ENCODE measurements at regions not wholly inside any gene's neighbourhood (a gene's known extent, or its start where the extent isn't known, plus 50 kb on each side); places are given as distances from the start of the nearest gene placed in this dataset.

DNA sequence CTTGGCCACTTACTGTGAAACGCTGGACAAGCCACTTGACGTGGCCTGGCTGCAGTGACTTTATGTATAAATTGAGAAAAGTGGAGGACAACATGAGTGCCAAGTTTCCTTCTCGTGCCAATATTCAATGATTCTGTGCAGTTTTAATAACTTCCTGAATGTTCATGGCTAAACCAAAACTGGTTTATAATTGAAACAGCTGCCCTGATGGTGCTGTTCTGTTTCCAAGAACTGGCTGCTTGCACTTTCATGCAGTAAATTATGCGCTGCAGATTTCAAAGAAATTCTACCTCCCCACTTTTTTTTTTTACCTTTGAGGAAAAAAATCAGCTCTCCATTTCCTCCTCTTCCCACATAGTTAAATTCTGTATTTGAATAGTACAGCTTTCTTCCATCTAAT is 205.2 kb upstream of the CASK start:
- ChIA-PET CTCF (no interaction called here), POLR2A (no interaction called here)
- DNase-seq (ENCODE audit: extremely low spot score) = no peak
- no peak for TF ChIP-seq ELF4 (IDR thresholded peaks at IDR 0.05)
- TF ChIP-seq FOXA1 (IDR thresholded peaks at IDR 0.05) = no peak
- TF ChIP-seq ZNF384 (IDR thresholded peaks at IDR 0.05) = no peak
- no peak for TF ChIP-seq SP1 (IDR thresholded peaks at IDR 0.05)
- no peak for TF ChIP-seq FOXM1 (IDR thresholded peaks at IDR 0.05; ENCODE audit: borderline replicate concordance)
- TF ChIP-seq TARDBP (IDR thresholded peaks at IDR 0.05) = no peak
- no peak for TF ChIP-seq L3MBTL2 (conservative IDR thresholded peaks at IDR 0.05)
- TF ChIP-seq BHLHE40 (IDR thresholded peaks at IDR 0.05; ENCODE audit: borderline replicate concordance) = no peak
- TF ChIP-seq LEF1 (IDR thresholded peaks at IDR 0.05; ENCODE audit: borderline replicate concordance) = no peak
- TF ChIP-seq SUZ12 (IDR thresholded peaks at IDR 0.05) = no peak
- TF ChIP-seq ARNT (IDR thresholded peaks at IDR 0.05) = no peak
- no peak for TF ChIP-seq CTBP1 (IDR thresholded peaks at IDR 0.05; ENCODE audit: borderline replicate concordance)
- TF ChIP-seq HDGF (IDR thresholded peaks at IDR 0.05; ENCODE audit: borderline replicate concordance) = no peak
- TF ChIP-seq, protein P1, sequence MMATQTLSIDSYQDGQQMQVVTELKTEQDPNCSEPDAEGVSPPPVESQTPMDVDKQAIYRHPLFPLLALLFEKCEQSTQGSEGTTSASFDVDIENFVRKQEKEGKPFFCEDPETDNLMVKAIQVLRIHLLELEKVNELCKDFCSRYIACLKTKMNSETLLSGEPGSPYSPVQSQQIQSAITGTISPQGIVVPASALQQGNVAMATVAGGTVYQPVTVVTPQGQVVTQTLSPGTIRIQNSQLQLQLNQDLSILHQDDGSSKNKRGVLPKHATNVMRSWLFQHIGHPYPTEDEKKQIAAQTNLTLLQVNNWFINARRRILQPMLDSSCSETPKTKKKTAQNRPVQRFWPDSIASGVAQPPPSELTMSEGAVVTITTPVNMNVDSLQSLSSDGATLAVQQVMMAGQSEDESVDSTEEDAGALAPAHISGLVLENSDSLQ (IDR thresholded peaks at IDR 0.05) = no peak
- TF ChIP-seq NFRKB (IDR thresholded peaks at IDR 0.05) = no peak

DNA sequence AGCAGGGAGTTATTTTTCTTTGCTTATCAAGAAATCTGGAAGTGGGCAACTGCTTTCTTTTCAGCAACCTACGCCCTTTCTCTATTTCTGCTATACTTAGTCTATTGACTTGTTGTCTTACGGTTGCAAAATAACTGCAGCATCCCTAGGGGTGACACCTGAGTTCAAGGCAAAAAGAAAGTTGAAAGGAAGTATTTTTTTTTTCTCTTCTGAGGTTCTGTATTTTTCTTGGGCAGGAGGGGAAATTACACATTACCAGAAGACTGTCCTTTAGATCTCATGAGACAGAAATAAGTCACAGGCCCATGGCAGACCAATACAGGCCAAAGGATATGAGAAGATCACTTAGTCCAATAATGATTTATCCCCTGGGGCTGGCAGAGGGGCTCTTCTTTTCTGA is 204.7 kb upstream of the CASK start:
- ChIA-PET CTCF (no interaction called here), POLR2A (no interaction called here)
- TF ChIP-seq NFRKB (IDR thresholded peaks at IDR 0.05) (no peak), SP1 (IDR thresholded peaks at IDR 0.05) (no peak), ELF4 (IDR thresholded peaks at IDR 0.05) (no peak), TARDBP (IDR thresholded peaks at IDR 0.05) (no peak), FOXA1 (IDR thresholded peaks at IDR 0.05) (no peak), HDGF (IDR thresholded peaks at IDR 0.05; ENCODE audit: borderline replicate concordance) (no peak), BHLHE40 (IDR thresholded peaks at IDR 0.05; ENCODE audit: borderline replicate concordance) (no peak), ZNF384 (IDR thresholded peaks at IDR 0.05) (no peak), LEF1 (IDR thresholded peaks at IDR 0.05; ENCODE audit: borderline replicate concordance) (no peak), SUZ12 (IDR thresholded peaks at IDR 0.05) (no peak)
- TF ChIP-seq, protein P1 (IDR thresholded peaks at IDR 0.05) = no peak
- no peak for DNase-seq (ENCODE audit: extremely low spot score)

DNA sequence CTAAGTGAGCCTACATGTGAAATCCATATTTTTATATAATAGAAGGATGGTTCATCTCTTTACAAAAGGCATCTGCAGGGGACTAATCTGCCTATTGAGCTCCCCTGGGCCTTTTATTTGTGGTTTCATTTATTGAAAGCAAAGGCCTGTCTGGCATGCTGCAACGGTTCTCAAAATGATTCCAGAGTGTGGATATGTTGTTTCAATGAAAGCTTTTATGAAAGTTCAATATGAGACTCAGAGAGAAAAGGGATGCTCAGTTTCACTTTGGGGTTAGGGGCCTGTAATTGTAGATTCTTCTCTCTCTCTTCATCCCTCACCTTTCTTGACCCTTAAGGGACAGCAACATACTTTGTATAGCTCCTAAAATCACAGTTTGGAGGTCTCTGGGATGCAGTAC is 204.2 kb upstream of the CASK start:
- TF ChIP-seq SP1 (IDR thresholded peaks at IDR 0.05) = no peak
- TF ChIP-seq ELF4 (IDR thresholded peaks at IDR 0.05) = no peak
- TF ChIP-seq TARDBP (IDR thresholded peaks at IDR 0.05) = no peak
- no peak for TF ChIP-seq FOXM1 (IDR thresholded peaks at IDR 0.05; ENCODE audit: borderline replicate concordance)
- TF ChIP-seq, protein P1 (IDR thresholded peaks at IDR 0.05) = no peak
- no peak for TF ChIP-seq ARNT (IDR thresholded peaks at IDR 0.05)
- ChIA-PET CTCF (no interaction called here), POLR2A (no interaction called here)
- DNase-seq (ENCODE audit: extremely low spot score) = no peak

DNA sequence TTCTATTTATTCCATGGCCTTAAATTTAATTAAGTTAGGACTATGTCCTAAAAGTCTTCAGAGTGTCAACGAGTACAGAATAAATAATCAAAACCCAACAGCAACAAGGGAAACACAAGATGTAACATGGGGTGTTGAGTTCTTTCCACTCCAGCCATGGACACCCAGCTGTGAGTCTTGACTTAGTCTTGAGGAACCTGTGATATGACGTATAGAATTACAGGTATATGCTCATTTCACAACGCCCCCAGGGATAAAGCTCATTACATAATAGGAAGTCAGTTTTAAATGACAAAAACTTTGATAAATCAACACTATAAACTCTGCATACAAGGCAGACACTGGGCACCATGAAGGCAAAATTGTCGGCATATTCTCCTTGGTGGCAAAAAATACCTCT is 200.0 kb upstream of the CASK start:
- DNase-seq (ENCODE audit: extremely low spot score) = no peak
- CTCF ChIA-PET = no interaction called here
- POLR2A ChIA-PET = no interaction called here
- TF ChIP-seq ZNF384 (IDR thresholded peaks at IDR 0.05) (no peak), L3MBTL2 (conservative IDR thresholded peaks at IDR 0.05) (no peak), ELF4 (IDR thresholded peaks at IDR 0.05) (no peak), BHLHE40 (IDR thresholded peaks at IDR 0.05; ENCODE audit: borderline replicate concordance) (no peak), NFRKB (IDR thresholded peaks at IDR 0.05) (no peak), SP1 (IDR thresholded peaks at IDR 0.05) (no peak), FOXM1 (IDR thresholded peaks at IDR 0.05; ENCODE audit: borderline replicate concordance) (no peak), TARDBP (IDR thresholded peaks at IDR 0.05) (no peak), SUZ12 (IDR thresholded peaks at IDR 0.05) (no peak), FOXA1 (IDR thresholded peaks at IDR 0.05) (no peak), ARNT (IDR thresholded peaks at IDR 0.05) (no peak), LEF1 (IDR thresholded peaks at IDR 0.05; ENCODE audit: borderline replicate concordance) (no peak), HDGF (IDR thresholded peaks at IDR 0.05; ENCODE audit: borderline replicate concordance) (no peak)
- TF ChIP-seq, protein P1 (IDR thresholded peaks at IDR 0.05) = no peak

DNA sequence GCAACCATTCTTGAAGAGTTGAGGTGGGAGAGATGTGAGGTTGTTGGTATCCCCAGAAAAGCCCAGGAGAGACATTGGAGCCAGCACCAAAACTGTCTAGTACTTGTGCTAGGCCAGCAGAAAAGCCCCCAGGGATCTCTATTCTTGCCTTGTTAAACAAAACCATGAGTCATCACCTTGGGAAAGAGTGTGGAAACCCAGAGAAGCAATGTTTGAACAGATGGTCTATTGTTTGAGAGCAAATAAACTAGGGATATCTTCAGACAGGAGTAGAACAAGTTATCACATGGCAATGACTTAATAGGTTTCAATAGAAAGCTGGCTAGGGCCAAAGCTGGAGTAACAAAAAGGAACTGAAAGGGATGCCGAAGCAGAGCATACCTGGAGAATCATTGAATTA is 195.7 kb upstream of the CASK start:
- TF ChIP-seq CTBP1 (IDR thresholded peaks at IDR 0.05; ENCODE audit: borderline replicate concordance) = no peak
- TF ChIP-seq TARDBP (IDR thresholded peaks at IDR 0.05) = no peak
- no peak for TF ChIP-seq ELF4 (IDR thresholded peaks at IDR 0.05)
- TF ChIP-seq ZNF384 (IDR thresholded peaks at IDR 0.05) = no peak
- no peak for TF ChIP-seq HDGF (IDR thresholded peaks at IDR 0.05; ENCODE audit: borderline replicate concordance)
- no peak for TF ChIP-seq L3MBTL2 (conservative IDR thresholded peaks at IDR 0.05)
- TF ChIP-seq FOXM1 (IDR thresholded peaks at IDR 0.05; ENCODE audit: borderline replicate concordance) = no peak
- no peak for TF ChIP-seq SUZ12 (IDR thresholded peaks at IDR 0.05)
- CTCF ChIA-PET = no interaction called here
- POLR2A ChIA-PET = no interaction called here
- no peak for DNase-seq (ENCODE audit: extremely low spot score)

DNA sequence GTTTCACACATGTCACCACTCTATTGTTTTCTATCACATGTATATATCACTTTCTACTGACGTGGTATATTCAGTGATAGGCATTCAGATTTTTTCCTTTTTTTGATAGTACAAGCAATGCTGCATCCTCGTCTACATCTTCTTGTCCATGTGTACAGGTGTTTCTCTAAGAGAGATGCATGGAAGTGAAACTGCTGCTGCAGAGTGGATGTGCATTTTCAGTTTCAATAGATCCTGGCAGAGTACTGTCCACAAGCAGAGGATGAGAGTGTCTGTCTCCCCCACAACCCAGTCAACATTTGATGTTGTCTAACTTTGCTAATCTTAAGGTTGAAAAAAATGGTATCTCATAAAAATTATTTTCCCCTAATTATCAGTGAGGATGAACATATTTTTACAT is 194.0 kb upstream of the CASK start:
- CTCF ChIA-PET = no interaction called here
- POLR2A ChIA-PET = no interaction called here
- TF ChIP-seq BHLHE40 (IDR thresholded peaks at IDR 0.05; ENCODE audit: borderline replicate concordance) = no peak
- no peak for TF ChIP-seq FOXA1 (IDR thresholded peaks at IDR 0.05)
- TF ChIP-seq SUZ12 (IDR thresholded peaks at IDR 0.05) = no peak
- TF ChIP-seq ARNT (IDR thresholded peaks at IDR 0.05) = no peak
- no peak for TF ChIP-seq NFRKB (IDR thresholded peaks at IDR 0.05)
- no peak for TF ChIP-seq LEF1 (IDR thresholded peaks at IDR 0.05; ENCODE audit: borderline replicate concordance)
- TF ChIP-seq L3MBTL2 (conservative IDR thresholded peaks at IDR 0.05) = no peak
- TF ChIP-seq, protein P1 (IDR thresholded peaks at IDR 0.05) = no peak
- TF ChIP-seq FOXK2 (IDR thresholded peaks at IDR 0.05) = no peak
- no peak for TF ChIP-seq ELF4 (IDR thresholded peaks at IDR 0.05)
- TF ChIP-seq ZNF384 (IDR thresholded peaks at IDR 0.05) = no peak
- no peak for TF ChIP-seq CTBP1 (IDR thresholded peaks at IDR 0.05; ENCODE audit: borderline replicate concordance)
- TF ChIP-seq FOXM1 (IDR thresholded peaks at IDR 0.05; ENCODE audit: borderline replicate concordance) = no peak
- no peak for TF ChIP-seq HDGF (IDR thresholded peaks at IDR 0.05; ENCODE audit: borderline replicate concordance)
- TF ChIP-seq TARDBP (IDR thresholded peaks at IDR 0.05) = no peak
- no peak for TF ChIP-seq SP1 (IDR thresholded peaks at IDR 0.05)
- no peak for DNase-seq (ENCODE audit: extremely low spot score)

Measured in HEK293T (cell line).